ENCODE measurements at regions not wholly inside any gene's neighbourhood (a gene's known extent, or its start where the extent isn't known, plus 50 kb on each side); places are given as distances from the start of the nearest gene placed in this dataset.

- no peaks in the 10 kb centered on the region for H3K36me3 ChIP-seq (ENCODE audit: control insufficient read depth, insufficient read depth, low read length)
- no peak overlapping the region for H3K4me3 ChIP-seq (replicated peaks; ENCODE audit: low read depth, low read length)
- no peak for DNase-seq (ENCODE audit: extremely low read depth, insufficient read length)
- no peak for TF ChIP-seq CTCF (IDR thresholded peaks at IDR 0.05; ENCODE audit: insufficient read depth, low read length, poor library complexity, severe bottlenecking)
- no peaks in the 10 kb centered on the region for H3K27me3 ChIP-seq (replicated peaks; ENCODE audit: control insufficient read depth, insufficient read depth, low read length)
Measured at GRCh38 chr7:116101704-116102103, 71.1 kb upstream of the TFEC start.

- Histone ChIP-seq H3K4me3 (replicated peaks; ENCODE audit: low read depth, low read length) (no peak overlapping the region), H3K27me3 (replicated peaks; ENCODE audit: control insufficient read depth, insufficient read depth, low read length) (no peaks in the 10 kb centered on the region), H3K36me3 (ENCODE audit: control insufficient read depth, insufficient read depth, low read length) (no peaks in the 10 kb centered on the region)
- no peak for TF ChIP-seq CTCF (IDR thresholded peaks at IDR 0.05; ENCODE audit: insufficient read depth, low read length, poor library complexity, severe bottlenecking)
- DNase-seq (ENCODE audit: extremely low read depth, insufficient read length): no peak
Measured at GRCh38 chr7:116111475-116111874, 80.9 kb upstream of the TFEC start.

GRCh38 chr7:116113310-116113709 is 82.7 kb upstream of the TFEC start:
- no peak for TF ChIP-seq CTCF (IDR thresholded peaks at IDR 0.05; ENCODE audit: insufficient read depth, low read length, poor library complexity, severe bottlenecking)
- Histone ChIP-seq H3K27me3 (replicated peaks; ENCODE audit: control insufficient read depth, insufficient read depth, low read length) (no peaks in the 10 kb centered on the region), H3K36me3 (ENCODE audit: control insufficient read depth, insufficient read depth, low read length) (no peaks in the 10 kb centered on the region), H3K4me3 (replicated peaks; ENCODE audit: low read depth, low read length) (no peak overlapping the region)
- no peak for DNase-seq (ENCODE audit: extremely low read depth, insufficient read length)

- Histone ChIP-seq H3K4me3 (replicated peaks; ENCODE audit: low read depth, low read length) (no peak overlapping the region), H3K36me3 (ENCODE audit: control insufficient read depth, insufficient read depth, low read length) (no peaks in the 10 kb centered on the region), H3K27me3 (replicated peaks; ENCODE audit: control insufficient read depth, insufficient read depth, low read length) (no peaks in the 10 kb centered on the region)
- TF ChIP-seq CTCF (IDR thresholded peaks at IDR 0.05; ENCODE audit: insufficient read depth, low read length, poor library complexity, severe bottlenecking): no peak
- no peak for DNase-seq (ENCODE audit: extremely low read depth, insufficient read length)
Measured at GRCh38 chr7:116120839-116121238, 89.5 kb upstream of the TES start.

GRCh38 chr7:116122972-116123595 is 87.3 kb upstream of the TES start:
- DNase-seq (ENCODE audit: extremely low read depth, insufficient read length): no peak
- Histone ChIP-seq H3K4me3 (replicated peaks; ENCODE audit: low read depth, low read length) (no peak overlapping the region), H3K36me3 (ENCODE audit: control insufficient read depth, insufficient read depth, low read length) (no peaks in the 10 kb centered on the region), H3K27me3 (replicated peaks; ENCODE audit: control insufficient read depth, insufficient read depth, low read length) (no peaks in the 10 kb centered on the region)
- peak; percentile 72 for TF ChIP-seq CTCF (IDR thresholded peaks at IDR 0.05; ENCODE audit: insufficient read depth, low read length, poor library complexity, severe bottlenecking)

- DNase-seq (ENCODE audit: extremely low read depth, insufficient read length): no peak
- H3K36me3 ChIP-seq (ENCODE audit: control insufficient read depth, insufficient read depth, low read length): no peaks in the 10 kb centered on the region
Measured at GRCh38 chr7:116128139-116128538, 82.2 kb upstream of the TES start.

More at GRCh38 chr7:116128139-116128538, 82.2 kb upstream of the TES start:
- Histone ChIP-seq H3K27me3 (replicated peaks; ENCODE audit: control insufficient read depth, insufficient read depth, low read length) (no peaks in the 10 kb centered on the region), H3K4me3 (replicated peaks; ENCODE audit: low read depth, low read length) (no peak overlapping the region)
- TF ChIP-seq CTCF (IDR thresholded peaks at IDR 0.05; ENCODE audit: insufficient read depth, low read length, poor library complexity, severe bottlenecking): no peak
